ENCODE measurements at regions not wholly inside any gene's neighbourhood (a gene's known extent, or its start where the extent isn't known, plus 50 kb on each side); places are given as distances from the start of the nearest gene placed in this dataset.
"Not testable (repeated sequence)": the region's sequence is repeated elsewhere in the genome, so short reads cannot be mapped to it uniquely, and the experiment has no call there.

- DNase-seq (ENCODE audit: low read depth, low spot score) = no peak
Observed at GRCh38 chr16:26710450-26710849, 356.3 kb upstream of the C16orf82 start.

GRCh38 chr16:26712876-26713275 is 353.9 kb upstream of the C16orf82 start:
- no peak for DNase-seq (ENCODE audit: low read depth, low spot score)

GRCh38 chr16:26715969-26716368 is 350.8 kb upstream of the C16orf82 start:
- no peak for DNase-seq (ENCODE audit: low read depth, low spot score)

GRCh38 chr16:26717826-26718225 is 348.9 kb upstream of the C16orf82 start:
- no peak for DNase-seq (ENCODE audit: low read depth, low spot score)

- no peak for DNase-seq (ENCODE audit: low read depth, low spot score)
Observed at GRCh38 chr16:26721290-26721689, 345.4 kb upstream of the C16orf82 start.

GRCh38 chr16:26721957-26722356 is 344.8 kb upstream of the C16orf82 start:
- not testable (repeated sequence) for DNase-seq (ENCODE audit: low read depth, low spot score)

GRCh38 chr16:26724189-26724588 is 342.5 kb upstream of the C16orf82 start:
- DNase-seq (ENCODE audit: low read depth, low spot score) = no peak

GRCh38 chr16:26727848-26728247 is 338.9 kb upstream of the C16orf82 start:
- DNase-seq (ENCODE audit: low read depth, low spot score) = no peak

- no peak for DNase-seq (ENCODE audit: low read depth, low spot score)
Observed at GRCh38 chr16:26729951-26730541, 336.7 kb upstream of the C16orf82 start.

GRCh38 chr16:26731729-26732128 is 335.0 kb upstream of the C16orf82 start:
- DNase-seq (ENCODE audit: low read depth, low spot score) = no peak

GRCh38 chr16:26733710-26734109 is 333.0 kb upstream of the C16orf82 start:
- DNase-seq (ENCODE audit: low read depth, low spot score) = no peak

GRCh38 chr16:26735521-26735920 is 331.2 kb upstream of the C16orf82 start:
- no peak for DNase-seq (ENCODE audit: low read depth, low spot score)

GRCh38 chr16:26736084-26736483 is 330.6 kb upstream of the C16orf82 start:
- no peak for DNase-seq (ENCODE audit: low read depth, low spot score)

- no peak for DNase-seq (ENCODE audit: low read depth, low spot score)
Observed at GRCh38 chr16:26740771-26741170, 326.0 kb upstream of the C16orf82 start.

- DNase-seq (ENCODE audit: low read depth, low spot score) = no peak
Observed at GRCh38 chr16:26742040-26742439, 324.7 kb upstream of the C16orf82 start.

GRCh38 chr16:26744430-26744829 is 322.3 kb upstream of the C16orf82 start:
- no peak for DNase-seq (ENCODE audit: low read depth, low spot score)

GRCh38 chr16:26747760-26748159 is 319.0 kb upstream of the C16orf82 start:
- no peak for DNase-seq (ENCODE audit: low read depth, low spot score)

GRCh38 chr16:26749072-26749471 is 317.7 kb upstream of the C16orf82 start:
- no peak for DNase-seq (ENCODE audit: low read depth, low spot score)

GRCh38 chr16:26752166-26752565 is 314.6 kb upstream of the C16orf82 start:
- DNase-seq (ENCODE audit: low read depth, low spot score) = no peak

- no peak for DNase-seq (ENCODE audit: low read depth, low spot score)
Observed at GRCh38 chr16:26756633-26757032, 310.1 kb upstream of the C16orf82 start.

- DNase-seq (ENCODE audit: low read depth, low spot score) = no peak
Observed at GRCh38 chr16:26762594-26762993, 304.1 kb upstream of the C16orf82 start.

GRCh38 chr16:26765087-26765486 is 301.6 kb upstream of the C16orf82 start:
- no peak for DNase-seq (ENCODE audit: low read depth, low spot score)

- DNase-seq (ENCODE audit: low read depth, low spot score) = no peak
Observed at GRCh38 chr16:26768385-26769010, 298.2 kb upstream of the C16orf82 start.

GRCh38 chr16:26770547-26770946 is 296.2 kb upstream of the C16orf82 start:
- no peak for DNase-seq (ENCODE audit: low read depth, low spot score)
